ENCODE measurements at regions not wholly inside any gene's neighbourhood (a gene's known extent, or its start where the extent isn't known, plus 50 kb on each side); places are given as distances from the start of the nearest gene placed in this dataset.

DNA sequence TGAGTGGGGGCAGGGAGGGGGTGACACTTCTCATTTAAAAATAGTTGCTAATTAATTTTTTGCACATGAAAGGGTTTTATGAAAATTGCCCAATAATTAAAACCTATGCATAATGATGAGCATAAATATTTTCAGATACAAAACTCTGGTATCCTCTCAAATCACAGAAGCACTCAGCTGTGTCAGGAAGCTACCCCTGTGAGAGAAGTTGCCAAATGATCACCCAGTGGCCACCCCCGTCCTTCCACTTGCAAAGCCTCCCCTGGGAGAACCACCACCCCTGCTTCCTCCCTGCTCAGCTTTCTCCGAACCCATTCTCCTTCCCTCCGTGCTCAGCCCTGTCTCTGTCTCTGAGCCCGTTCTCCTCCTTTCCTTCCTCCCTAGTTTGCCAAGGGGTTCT lies 400.2 kb upstream of the SALL3 start:
- ATAC-seq (replicated peaks in 1 of 4) (no peak), DNase-seq (no peak)
- 42% methylated on average over 2 of the region's 4 CpGs for WGBS (ENCODE audit: insufficient coverage)
- Mint-ChIP-seq H3K27me3 (no peaks in the 10 kb centered on the region), H3K4me3 (no peak overlapping the region), H3K36me3 (no peaks in the 10 kb centered on the region), H3K9me3 (peaks cover 5 to 7% (median 6%) of the 10 kb centered on the region in 3 donors), H3K4me1 (no peaks in the 10 kb centered on the region), H3K27ac (no peak overlapping the region)
- H3K27me3 ChIP-seq (replicated peaks in 1 of 2; ENCODE audit: control insufficient read depth in 2 of 2, extremely low read depth in 1 of 2, insufficient read depth in 2 of 2, low read length in 1 of 2), result peaks cover 0 to 2% of the 10 kb centered on the region in 2 experiments
- ChIA-PET POLR2A (no interaction called here), CTCF (no interaction called here)
- no peak overlapping the region for H3K4me3 ChIP-seq (ENCODE audit: control insufficient read depth in 1 of 2, extremely low read depth in 1 of 2, low read length in 1 of 2)
- H3K36me3 ChIP-seq (ENCODE audit: control insufficient read depth in 2 of 2, extremely low read depth in 1 of 2, insufficient read depth in 1 of 2, low read length in 1 of 2), result no peaks in the 10 kb centered on the region
- H3K9me3 ChIP-seq, result no peaks in the 10 kb centered on the region
- H3K27ac ChIP-seq (ENCODE audit: low read length), result no peak overlapping the region
- no peaks in the 10 kb centered on the region for H3K4me1 ChIP-seq (ENCODE audit: control insufficient read depth in 1 of 2, extremely low read depth in 1 of 2, insufficient read depth in 2 of 2, low read length in 2 of 2)

DNA sequence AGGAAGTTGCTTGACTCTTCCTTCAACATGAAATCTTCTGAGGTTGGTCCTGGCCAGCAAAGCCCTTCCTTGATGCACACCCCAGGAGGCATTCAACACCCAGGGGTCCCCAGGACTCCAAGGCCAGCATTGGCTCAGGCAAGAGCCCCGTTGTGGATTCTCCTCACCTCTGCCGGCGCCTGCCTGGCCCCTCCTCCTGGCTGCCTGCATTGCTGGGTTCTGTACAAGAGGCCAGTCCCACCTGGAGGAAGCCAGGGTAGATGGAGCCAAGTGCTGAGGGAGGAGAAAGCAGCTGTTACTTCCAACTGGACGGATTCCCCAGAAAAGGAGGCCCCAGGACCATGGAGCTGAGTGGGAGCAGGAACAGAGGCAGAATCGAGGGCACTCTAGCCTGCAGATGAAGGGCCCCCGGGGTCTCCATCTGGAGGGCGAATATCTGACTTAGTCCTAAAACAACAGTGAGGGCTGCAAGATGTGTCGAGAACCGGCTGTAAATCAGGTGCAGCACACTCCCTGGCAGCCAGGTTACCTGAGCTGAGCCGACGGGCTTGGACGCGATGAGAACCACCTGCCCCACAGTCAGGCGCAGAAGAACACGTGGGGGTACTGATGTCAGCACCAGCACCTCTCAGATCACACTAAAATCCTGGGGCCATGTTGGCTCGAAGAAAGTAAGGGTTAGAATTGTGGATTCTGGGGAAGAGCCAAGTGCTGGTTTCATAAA lies 399.6 kb upstream of the SALL3 start:
- POLR2A ChIA-PET, result no interaction called here
- CTCF ChIA-PET, result no interaction called here
- H3K9me3 Mint-ChIP-seq, result peaks cover 2 to 3% (median 2%) of the 10 kb centered on the region in 3 donors
- Histone ChIP-seq H3K36me3 (ENCODE audit: control insufficient read depth in 2 of 2, extremely low read depth in 1 of 2, insufficient read depth in 1 of 2, low read length in 1 of 2) (no peaks in the 10 kb centered on the region), H3K9me3 (no peaks in the 10 kb centered on the region), H3K27ac (ENCODE audit: low read length) (no peak overlapping the region), H3K4me3 (ENCODE audit: control insufficient read depth in 1 of 2, extremely low read depth in 1 of 2, low read length in 1 of 2) (no peak overlapping the region), H3K4me1 (ENCODE audit: control insufficient read depth in 1 of 2, extremely low read depth in 1 of 2, insufficient read depth in 2 of 2, low read length in 2 of 2) (no peaks in the 10 kb centered on the region), H3K27me3 (replicated peaks in 1 of 2; ENCODE audit: control insufficient read depth in 2 of 2, extremely low read depth in 1 of 2, insufficient read depth in 2 of 2, low read length in 1 of 2) (peaks cover 0 to 2% of the 10 kb centered on the region in 2 experiments)
- 89% methylated on average over 9 of the region's 16 CpGs for WGBS (ENCODE audit: insufficient coverage)
- ATAC-seq (replicated peaks in 1 of 4), result no peak
- H3K27ac Mint-ChIP-seq, result no peak overlapping the region
- H3K4me1 Mint-ChIP-seq, result no peaks in the 10 kb centered on the region
- H3K36me3 Mint-ChIP-seq, result no peaks in the 10 kb centered on the region
- H3K27me3 Mint-ChIP-seq, result no peaks in the 10 kb centered on the region
- no peak for DNase-seq
- no peak overlapping the region for H3K4me3 Mint-ChIP-seq

DNA sequence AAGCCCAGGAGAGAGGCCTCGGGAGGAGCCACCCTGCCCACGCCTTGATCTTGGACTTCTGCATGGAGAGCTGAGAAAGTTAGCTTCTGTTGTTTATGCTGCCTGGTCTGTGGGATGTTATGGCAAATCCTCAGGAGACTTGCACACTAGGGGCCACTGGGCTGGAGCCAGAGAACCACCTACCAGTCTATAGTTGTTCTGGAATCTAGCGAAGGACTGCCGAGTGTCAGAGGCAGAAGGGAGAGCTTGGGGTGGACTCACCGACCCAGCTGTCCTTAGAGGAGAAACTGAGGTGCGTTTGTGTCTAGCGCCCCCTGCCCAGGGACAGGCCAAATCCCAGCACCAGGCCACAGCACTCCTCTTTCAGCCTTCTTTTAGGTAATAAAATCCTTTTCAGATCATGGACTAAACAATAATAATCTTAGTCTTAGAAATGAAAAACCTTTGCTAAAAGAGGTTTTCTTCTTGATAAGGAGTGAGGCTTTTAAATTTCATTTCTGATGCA lies 398.7 kb upstream of the SALL3 start:
- 98% methylated on average over 5 of the region's 7 CpGs for WGBS (ENCODE audit: insufficient coverage)
- no peaks in the 10 kb centered on the region for H3K36me3 ChIP-seq (ENCODE audit: control insufficient read depth in 2 of 2, extremely low read depth in 1 of 2, insufficient read depth in 1 of 2, low read length in 1 of 2)
- H3K4me3 ChIP-seq (ENCODE audit: control insufficient read depth in 1 of 2, extremely low read depth in 1 of 2, low read length in 1 of 2), result no peak overlapping the region
- Mint-ChIP-seq H3K27me3 (no peaks in the 10 kb centered on the region), H3K36me3 (no peaks in the 10 kb centered on the region), H3K27ac (no peak overlapping the region), H3K4me1 (no peaks in the 10 kb centered on the region), H3K4me3 (no peak overlapping the region), H3K9me3 (no peaks in the 10 kb centered on the region)
- CTCF ChIA-PET, result no interaction called here
- peaks cover 0 to 6% of the 10 kb centered on the region in 2 experiments for H3K27me3 ChIP-seq (replicated peaks in 1 of 2; ENCODE audit: control insufficient read depth in 2 of 2, extremely low read depth in 1 of 2, insufficient read depth in 2 of 2, low read length in 1 of 2)
- no peaks in the 10 kb centered on the region for H3K9me3 ChIP-seq
- ATAC-seq (replicated peaks in 1 of 4), result no peak
- no peak overlapping the region for H3K27ac ChIP-seq (ENCODE audit: low read length)
- POLR2A ChIA-PET, result no interaction called here
- no peak for DNase-seq
- no peaks in the 10 kb centered on the region for H3K4me1 ChIP-seq (ENCODE audit: control insufficient read depth in 1 of 2, extremely low read depth in 1 of 2, insufficient read depth in 2 of 2, low read length in 2 of 2)

GRCh38 chr18:78582181-78582709 lies 397.4 kb upstream of the SALL3 start:
- H3K27me3 Mint-ChIP-seq, result no peaks in the 10 kb centered on the region
- H3K4me3 ChIP-seq (ENCODE audit: control insufficient read depth in 1 of 2, extremely low read depth in 1 of 2, low read length in 1 of 2), result no peak overlapping the region
- ChIA-PET CTCF (no interaction called here), POLR2A (no interaction called here)
- no peaks in the 10 kb centered on the region for H3K36me3 Mint-ChIP-seq
- peaks cover 0 to 9% of the 10 kb centered on the region in 2 experiments for H3K27me3 ChIP-seq (replicated peaks in 1 of 2; ENCODE audit: control insufficient read depth in 2 of 2, extremely low read depth in 1 of 2, insufficient read depth in 2 of 2, low read length in 1 of 2)
- H3K4me1 Mint-ChIP-seq, result no peaks in the 10 kb centered on the region
- no peak overlapping the region for H3K27ac ChIP-seq (ENCODE audit: low read length)
- H3K27ac Mint-ChIP-seq, result no peak overlapping the region
- DNase-seq, result no peak
- no peaks in the 10 kb centered on the region for H3K4me1 ChIP-seq (ENCODE audit: control insufficient read depth in 1 of 2, extremely low read depth in 1 of 2, insufficient read depth in 2 of 2, low read length in 2 of 2)
- no peaks in the 10 kb centered on the region for H3K36me3 ChIP-seq (ENCODE audit: control insufficient read depth in 2 of 2, extremely low read depth in 1 of 2, insufficient read depth in 1 of 2, low read length in 1 of 2)
- ATAC-seq (replicated peaks in 1 of 4), result no peak
- WGBS (ENCODE audit: insufficient coverage), result 92% methylated on average over 23 of the region's 23 CpGs
- H3K9me3 ChIP-seq, result no peaks in the 10 kb centered on the region
- H3K4me3 Mint-ChIP-seq, result no peak overlapping the region
- H3K9me3 Mint-ChIP-seq, result no peaks in the 10 kb centered on the region

DNA sequence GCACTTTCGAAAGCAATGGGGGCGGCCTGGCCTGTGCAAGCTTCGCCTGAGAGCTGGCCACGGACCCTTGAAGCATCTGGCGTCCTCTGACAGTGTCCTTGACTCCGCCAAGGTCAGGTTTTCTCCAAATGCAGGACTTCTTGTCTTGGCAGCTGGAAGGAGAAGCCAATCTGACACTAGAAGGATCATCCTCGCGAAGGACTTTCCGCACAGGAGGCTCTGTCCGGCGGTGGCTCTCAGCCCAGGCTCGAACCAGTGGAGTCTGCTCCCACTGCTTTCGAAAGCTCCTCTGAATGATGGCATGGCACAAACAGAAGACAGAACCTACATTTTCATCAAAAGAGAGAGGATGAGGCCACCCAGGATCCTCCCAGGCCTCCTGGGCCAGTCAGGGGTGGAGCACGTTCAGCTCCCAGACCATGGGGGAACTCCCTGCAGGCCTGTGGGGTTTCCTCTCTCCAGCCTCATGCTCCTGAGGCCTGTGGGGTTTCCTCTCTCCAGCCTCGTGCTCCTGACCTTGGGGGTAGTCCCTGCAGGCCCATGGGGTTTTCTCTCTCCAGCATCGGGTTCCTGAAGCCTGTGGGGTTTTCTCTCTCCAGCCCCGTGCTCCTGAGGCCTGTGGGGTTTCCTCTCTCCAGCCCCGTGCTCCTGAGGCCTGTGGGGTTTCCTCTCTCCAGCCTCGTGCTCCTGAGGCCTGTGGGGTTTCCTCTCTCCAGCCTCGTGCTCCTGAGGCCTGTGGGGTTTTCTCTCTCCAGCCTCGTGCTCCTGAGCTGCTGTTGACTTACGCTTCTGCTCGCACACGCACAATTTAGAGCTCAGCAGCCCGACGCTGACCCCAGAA lies 396.5 kb upstream of the SALL3 start:
- H3K27me3 Mint-ChIP-seq, result no peaks in the 10 kb centered on the region
- ATAC-seq (replicated peaks in 1 of 4) (no peak), DNase-seq (no peak)
- no peaks in the 10 kb centered on the region for H3K4me1 ChIP-seq (ENCODE audit: control insufficient read depth in 1 of 2, extremely low read depth in 1 of 2, insufficient read depth in 2 of 2, low read length in 2 of 2)
- POLR2A ChIA-PET, result no interaction called here
- 74% methylated on average over 22 of the region's 26 CpGs for WGBS (ENCODE audit: insufficient coverage)
- no peaks in the 10 kb centered on the region for H3K9me3 ChIP-seq
- H3K27ac Mint-ChIP-seq, result no peak overlapping the region
- H3K27me3 ChIP-seq (replicated peaks in 1 of 2; ENCODE audit: control insufficient read depth in 2 of 2, extremely low read depth in 1 of 2, insufficient read depth in 2 of 2, low read length in 1 of 2), result peaks cover 0 to 13% of the 10 kb centered on the region in 2 experiments
- H3K9me3 Mint-ChIP-seq, result no peaks in the 10 kb centered on the region
- H3K27ac ChIP-seq (ENCODE audit: low read length), result no peak overlapping the region
- H3K4me1 Mint-ChIP-seq, result no peaks in the 10 kb centered on the region
- CTCF ChIA-PET, result no interaction called here
- no peaks in the 10 kb centered on the region for H3K36me3 ChIP-seq (ENCODE audit: control insufficient read depth in 2 of 2, extremely low read depth in 1 of 2, insufficient read depth in 1 of 2, low read length in 1 of 2)
- H3K36me3 Mint-ChIP-seq, result no peaks in the 10 kb centered on the region
- no peak overlapping the region for H3K4me3 ChIP-seq (ENCODE audit: control insufficient read depth in 1 of 2, extremely low read depth in 1 of 2, low read length in 1 of 2)
- H3K4me3 Mint-ChIP-seq, result no peak overlapping the region

DNA sequence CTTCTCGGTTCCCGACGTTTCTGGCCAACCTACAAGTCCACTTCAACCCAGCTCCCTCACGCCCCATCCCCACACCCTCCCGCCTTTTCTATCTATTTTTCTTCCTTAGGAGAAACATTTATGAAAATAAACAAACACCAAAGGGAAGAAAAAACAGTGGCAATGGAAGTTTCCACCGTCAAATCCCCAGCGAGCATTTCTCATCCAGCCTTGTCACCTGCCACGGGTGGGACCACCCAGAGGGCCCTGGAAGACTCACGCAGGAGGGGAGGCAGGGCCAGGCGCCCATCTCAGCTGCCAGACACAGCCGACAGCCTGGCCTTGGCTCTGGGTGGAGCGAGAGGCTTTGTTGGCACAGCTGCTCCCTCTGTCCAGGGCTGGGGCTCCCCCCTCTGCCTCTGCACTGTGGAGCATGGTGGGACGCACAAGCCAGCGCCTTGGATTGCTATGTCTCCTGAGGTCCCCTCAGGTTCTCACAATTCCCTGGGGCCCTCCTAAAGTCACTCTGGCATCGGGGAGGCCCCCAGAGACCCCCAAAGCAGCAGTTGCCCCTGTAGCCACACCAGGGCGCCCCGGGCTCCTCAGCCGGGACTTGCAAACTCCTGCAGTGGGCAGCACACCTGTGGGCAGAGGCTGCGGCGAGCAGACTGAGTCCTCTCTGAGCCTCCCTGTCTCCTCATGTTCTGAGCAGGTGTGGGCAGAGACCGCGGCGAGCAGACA lies 395.7 kb upstream of the SALL3 start:
- Mint-ChIP-seq H3K27me3 (no peaks in the 10 kb centered on the region), H3K4me3 (no peak overlapping the region), H3K27ac (no peak overlapping the region), H3K36me3 (no peaks in the 10 kb centered on the region), H3K9me3 (no peaks in the 10 kb centered on the region), H3K4me1 (no peaks in the 10 kb centered on the region)
- Histone ChIP-seq H3K27me3 (replicated peaks in 1 of 2; ENCODE audit: control insufficient read depth in 2 of 2, extremely low read depth in 1 of 2, insufficient read depth in 2 of 2, low read length in 1 of 2) (peaks cover 0 to 15% of the 10 kb centered on the region in 2 experiments), H3K4me1 (ENCODE audit: control insufficient read depth in 1 of 2, extremely low read depth in 1 of 2, insufficient read depth in 2 of 2, low read length in 2 of 2) (no peaks in the 10 kb centered on the region), H3K27ac (ENCODE audit: low read length) (no peak overlapping the region), H3K4me3 (ENCODE audit: control insufficient read depth in 1 of 2, extremely low read depth in 1 of 2, low read length in 1 of 2) (no peak overlapping the region), H3K36me3 (ENCODE audit: control insufficient read depth in 2 of 2, extremely low read depth in 1 of 2, insufficient read depth in 1 of 2, low read length in 1 of 2) (no peaks in the 10 kb centered on the region), H3K9me3 (no peaks in the 10 kb centered on the region)
- ATAC-seq (replicated peaks in 1 of 4) (no peak), DNase-seq (no peak)
- POLR2A ChIA-PET, result no interaction called here
- 85% methylated on average over 21 of the region's 23 CpGs for WGBS (ENCODE audit: insufficient coverage)
- CTCF ChIA-PET, result no interaction called here
